ENCODE measurements at regions not wholly inside any gene's neighbourhood (a gene's known extent, or its start where the extent isn't known, plus 50 kb on each side); places are given as distances from the start of the nearest gene placed in this dataset.

DNA sequence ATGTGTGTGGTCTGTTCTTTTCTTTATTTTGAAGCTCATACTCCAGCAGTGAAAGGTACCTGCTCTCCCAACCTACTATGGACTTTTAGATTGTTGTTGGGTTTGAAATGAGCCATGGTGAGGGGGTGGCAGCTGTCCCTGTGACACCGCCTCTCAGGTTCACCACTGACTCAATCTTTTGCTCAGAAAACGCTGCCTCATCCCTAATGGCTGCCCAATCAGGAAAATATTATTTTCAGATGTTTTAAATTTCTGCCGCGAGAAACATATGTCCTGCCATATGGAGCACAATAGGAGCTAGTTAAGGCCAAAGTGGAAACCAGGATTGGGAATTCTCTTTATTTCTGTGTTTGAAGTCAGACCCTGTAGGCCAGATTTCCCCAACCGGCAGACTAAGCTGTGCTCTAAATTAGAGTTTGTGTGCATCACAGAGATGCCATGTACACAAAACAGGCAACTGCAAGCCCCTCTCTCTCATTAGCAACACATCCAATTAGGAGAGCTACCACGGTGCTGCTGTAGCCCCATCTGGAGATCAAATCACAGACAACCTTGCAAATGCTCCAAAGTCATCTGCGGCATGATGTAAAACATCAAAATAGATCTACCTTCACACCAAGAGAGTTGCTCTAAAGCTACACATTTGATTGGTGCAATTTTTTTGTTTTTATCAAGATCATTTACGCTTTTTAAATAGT lies 144.1 kb upstream of the BACH2 start:
- TF ChIP-seq ZNF565 (CRISPR knock-in tag; conservative IDR thresholded peaks at IDR 0.05; ENCODE audit: low read depth): no peak
- TF ChIP-seq TCF4 (CRISPR knock-in tag; IDR thresholded peaks at IDR 0.05; ENCODE audit: borderline replicate concordance): peak; percentile 53; the same call in 1 of the 2 replicates
- no peak; the same call in 2 of the 3 replicates for ATAC-seq

DNA sequence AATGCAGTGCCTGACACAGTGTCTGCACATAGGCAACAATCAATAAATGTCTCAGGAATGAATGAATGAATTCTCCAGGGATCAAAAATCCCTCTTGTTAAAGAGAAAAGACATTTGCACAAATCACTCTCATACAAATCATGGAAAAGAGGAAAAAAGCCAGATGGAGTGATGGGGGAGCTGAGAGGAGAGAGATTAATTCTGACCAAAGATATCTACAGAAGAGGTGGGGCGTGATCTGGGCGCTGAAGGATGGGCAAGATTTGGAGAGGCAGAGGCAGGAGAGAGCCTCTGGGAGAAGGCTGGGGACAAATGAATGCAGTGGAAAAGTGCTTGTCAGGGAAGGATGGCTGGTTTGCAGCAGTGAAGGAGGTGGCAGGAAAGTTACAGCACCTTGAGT lies 142.9 kb upstream of the BACH2 start:
- TF ChIP-seq TCF4 (CRISPR knock-in tag; IDR thresholded peaks at IDR 0.05; ENCODE audit: borderline replicate concordance) (no peak), ZNF565 (CRISPR knock-in tag; conservative IDR thresholded peaks at IDR 0.05; ENCODE audit: low read depth) (no peak), ARNTL (CRISPR knock-in tag; IDR thresholded peaks at IDR 0.05; ENCODE audit: borderline replicate concordance, low read depth) (no peak), ZFP30 (CRISPR knock-in tag; IDR thresholded peaks at IDR 0.05) (no peak), BACH2 (CRISPR knock-in tag; IDR thresholded peaks at IDR 0.05; ENCODE audit: borderline replicate concordance) (no peak), ZFP3 (CRISPR knock-in tag; IDR thresholded peaks at IDR 0.05) (no peak), ZC3H10 (CRISPR knock-in tag; IDR thresholded peaks at IDR 0.05) (no peak), PPARA (CRISPR knock-in tag; IDR thresholded peaks at IDR 0.05; ENCODE audit: borderline replicate concordance) (no peak), SNAI2 (CRISPR knock-in tag; IDR thresholded peaks at IDR 0.05) (no peak), ZNF70 (CRISPR knock-in tag; IDR thresholded peaks at IDR 0.05) (no peak), GLIS3 (CRISPR knock-in tag; IDR thresholded peaks at IDR 0.05) (no peak), CSDC2 (CRISPR knock-in tag; IDR thresholded peaks at IDR 0.05) (no peak)
- TF ChIP-seq, protein P1, sequence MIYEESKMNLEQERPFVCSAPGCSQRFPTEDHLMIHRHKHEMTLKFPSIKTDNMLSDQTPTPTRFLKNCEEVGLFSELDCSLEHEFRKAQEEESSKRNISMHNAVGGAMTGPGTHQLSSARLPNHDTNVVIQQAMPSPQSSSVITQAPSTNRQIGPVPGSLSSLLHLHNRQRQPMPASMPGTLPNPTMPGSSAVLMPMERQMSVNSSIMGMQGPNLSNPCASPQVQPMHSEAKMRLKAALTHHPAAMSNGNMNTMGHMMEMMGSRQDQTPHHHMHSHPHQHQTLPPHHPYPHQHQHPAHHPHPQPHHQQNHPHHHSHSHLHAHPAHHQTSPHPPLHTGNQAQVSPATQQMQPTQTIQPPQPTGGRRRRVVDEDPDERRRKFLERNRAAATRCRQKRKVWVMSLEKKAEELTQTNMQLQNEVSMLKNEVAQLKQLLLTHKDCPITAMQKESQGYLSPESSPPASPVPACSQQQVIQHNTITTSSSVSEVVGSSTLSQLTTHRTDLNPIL (CRISPR knock-in tag; IDR thresholded peaks at IDR 0.05; ENCODE audit: low read depth): no peak
- TF ChIP-seq, protein P2, sequence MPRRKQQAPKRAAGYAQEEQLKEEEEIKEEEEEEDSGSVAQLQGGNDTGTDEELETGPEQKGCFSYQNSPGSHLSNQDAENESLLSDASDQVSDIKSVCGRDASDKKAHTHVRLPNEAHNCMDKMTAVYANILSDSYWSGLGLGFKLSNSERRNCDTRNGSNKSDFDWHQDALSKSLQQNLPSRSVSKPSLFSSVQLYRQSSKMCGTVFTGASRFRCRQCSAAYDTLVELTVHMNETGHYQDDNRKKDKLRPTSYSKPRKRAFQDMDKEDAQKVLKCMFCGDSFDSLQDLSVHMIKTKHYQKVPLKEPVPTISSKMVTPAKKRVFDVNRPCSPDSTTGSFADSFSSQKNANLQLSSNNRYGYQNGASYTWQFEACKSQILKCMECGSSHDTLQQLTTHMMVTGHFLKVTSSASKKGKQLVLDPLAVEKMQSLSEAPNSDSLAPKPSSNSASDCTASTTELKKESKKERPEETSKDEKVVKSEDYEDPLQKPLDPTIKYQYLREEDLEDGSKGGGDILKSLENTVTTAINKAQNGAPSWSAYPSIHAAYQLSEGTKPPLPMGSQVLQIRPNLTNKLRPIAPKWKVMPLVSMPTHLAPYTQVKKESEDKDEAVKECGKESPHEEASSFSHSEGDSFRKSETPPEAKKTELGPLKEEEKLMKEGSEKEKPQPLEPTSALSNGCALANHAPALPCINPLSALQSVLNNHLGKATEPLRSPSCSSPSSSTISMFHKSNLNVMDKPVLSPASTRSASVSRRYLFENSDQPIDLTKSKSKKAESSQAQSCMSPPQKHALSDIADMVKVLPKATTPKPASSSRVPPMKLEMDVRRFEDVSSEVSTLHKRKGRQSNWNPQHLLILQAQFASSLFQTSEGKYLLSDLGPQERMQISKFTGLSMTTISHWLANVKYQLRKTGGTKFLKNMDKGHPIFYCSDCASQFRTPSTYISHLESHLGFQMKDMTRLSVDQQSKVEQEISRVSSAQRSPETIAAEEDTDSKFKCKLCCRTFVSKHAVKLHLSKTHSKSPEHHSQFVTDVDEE (CRISPR knock-in tag; IDR thresholded peaks at IDR 0.05): no peak
- TF ChIP-seq, protein P3, sequence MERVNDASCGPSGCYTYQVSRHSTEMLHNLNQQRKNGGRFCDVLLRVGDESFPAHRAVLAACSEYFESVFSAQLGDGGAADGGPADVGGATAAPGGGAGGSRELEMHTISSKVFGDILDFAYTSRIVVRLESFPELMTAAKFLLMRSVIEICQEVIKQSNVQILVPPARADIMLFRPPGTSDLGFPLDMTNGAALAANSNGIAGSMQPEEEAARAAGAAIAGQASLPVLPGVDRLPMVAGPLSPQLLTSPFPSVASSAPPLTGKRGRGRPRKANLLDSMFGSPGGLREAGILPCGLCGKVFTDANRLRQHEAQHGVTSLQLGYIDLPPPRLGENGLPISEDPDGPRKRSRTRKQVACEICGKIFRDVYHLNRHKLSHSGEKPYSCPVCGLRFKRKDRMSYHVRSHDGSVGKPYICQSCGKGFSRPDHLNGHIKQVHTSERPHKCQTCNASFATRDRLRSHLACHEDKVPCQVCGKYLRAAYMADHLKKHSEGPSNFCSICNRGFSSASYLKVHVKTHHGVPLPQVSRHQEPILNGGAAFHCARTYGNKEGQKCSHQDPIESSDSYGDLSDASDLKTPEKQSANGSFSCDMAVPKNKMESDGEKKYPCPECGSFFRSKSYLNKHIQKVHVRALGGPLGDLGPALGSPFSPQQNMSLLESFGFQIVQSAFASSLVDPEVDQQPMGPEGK (CRISPR knock-in tag; IDR thresholded peaks at IDR 0.05; ENCODE audit: borderline replicate concordance): no peak
- TF ChIP-seq, protein P4, sequence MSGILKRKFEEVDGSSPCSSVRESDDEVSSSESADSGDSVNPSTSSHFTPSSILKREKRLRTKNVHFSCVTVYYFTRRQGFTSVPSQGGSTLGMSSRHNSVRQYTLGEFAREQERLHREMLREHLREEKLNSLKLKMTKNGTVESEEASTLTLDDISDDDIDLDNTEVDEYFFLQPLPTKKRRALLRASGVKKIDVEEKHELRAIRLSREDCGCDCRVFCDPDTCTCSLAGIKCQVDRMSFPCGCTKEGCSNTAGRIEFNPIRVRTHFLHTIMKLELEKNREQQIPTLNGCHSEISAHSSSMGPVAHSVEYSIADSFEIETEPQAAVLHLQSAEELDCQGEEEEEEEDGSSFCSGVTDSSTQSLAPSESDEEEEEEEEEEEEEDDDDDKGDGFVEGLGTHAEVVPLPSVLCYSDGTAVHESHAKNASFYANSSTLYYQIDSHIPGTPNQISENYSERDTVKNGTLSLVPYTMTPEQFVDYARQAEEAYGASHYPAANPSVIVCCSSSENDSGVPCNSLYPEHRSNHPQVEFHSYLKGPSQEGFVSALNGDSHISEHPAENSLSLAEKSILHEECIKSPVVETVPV (CRISPR knock-in tag; IDR thresholded peaks at IDR 0.05): no peak
- TF ChIP-seq, protein P5, sequence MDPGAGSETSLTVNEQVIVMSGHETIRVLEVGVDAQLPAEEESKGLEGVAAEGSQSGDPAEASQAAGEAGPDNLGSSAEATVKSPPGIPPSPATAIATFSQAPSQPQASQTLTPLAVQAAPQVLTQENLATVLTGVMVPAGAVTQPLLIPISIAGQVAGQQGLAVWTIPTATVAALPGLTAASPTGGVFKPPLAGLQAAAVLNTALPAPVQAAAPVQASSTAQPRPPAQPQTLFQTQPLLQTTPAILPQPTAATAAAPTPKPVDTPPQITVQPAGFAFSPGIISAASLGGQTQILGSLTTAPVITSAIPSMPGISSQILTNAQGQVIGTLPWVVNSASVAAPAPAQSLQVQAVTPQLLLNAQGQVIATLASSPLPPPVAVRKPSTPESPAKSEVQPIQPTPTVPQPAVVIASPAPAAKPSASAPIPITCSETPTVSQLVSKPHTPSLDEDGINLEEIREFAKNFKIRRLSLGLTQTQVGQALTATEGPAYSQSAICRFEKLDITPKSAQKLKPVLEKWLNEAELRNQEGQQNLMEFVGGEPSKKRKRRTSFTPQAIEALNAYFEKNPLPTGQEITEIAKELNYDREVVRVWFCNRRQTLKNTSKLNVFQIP (CRISPR knock-in tag; IDR thresholded peaks at IDR 0.05; ENCODE audit: borderline replicate concordance, low read depth): no peak
- no peak for ATAC-seq

DNA sequence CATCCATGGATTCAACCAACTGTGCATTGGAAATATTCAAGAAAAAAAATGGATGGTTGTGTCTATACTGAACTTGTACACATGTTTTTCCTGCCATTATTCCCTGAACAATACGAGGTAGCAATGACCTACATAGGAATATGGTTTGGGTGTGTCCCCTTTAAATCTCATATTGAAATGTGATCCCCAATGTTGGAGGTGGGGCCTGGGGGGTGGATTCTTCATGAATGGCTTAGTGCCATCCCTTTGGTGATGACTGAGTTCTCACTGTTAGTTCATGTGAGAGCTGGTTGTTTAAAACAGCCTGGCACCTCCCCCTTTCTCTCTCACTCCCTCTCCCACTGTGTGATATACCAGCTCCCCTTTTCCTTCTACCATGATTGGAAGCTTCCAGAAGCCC lies 139.8 kb upstream of the BACH2 start:
- no peak for ATAC-seq
- no peak for TF ChIP-seq ZNF565 (CRISPR knock-in tag; conservative IDR thresholded peaks at IDR 0.05; ENCODE audit: low read depth)
- TF ChIP-seq, protein P4 (CRISPR knock-in tag; IDR thresholded peaks at IDR 0.05): no peak
- TF ChIP-seq ZC3H10 (CRISPR knock-in tag; IDR thresholded peaks at IDR 0.05): no peak
- TF ChIP-seq RARB (CRISPR knock-in tag; IDR thresholded peaks at IDR 0.05): no peak
- no peak for TF ChIP-seq GLIS3 (CRISPR knock-in tag; IDR thresholded peaks at IDR 0.05)
- TF ChIP-seq BACH2 (CRISPR knock-in tag; IDR thresholded peaks at IDR 0.05; ENCODE audit: borderline replicate concordance): no peak
- TF ChIP-seq ZFP30 (CRISPR knock-in tag; IDR thresholded peaks at IDR 0.05): no peak
- no peak for TF ChIP-seq CSDC2 (CRISPR knock-in tag; IDR thresholded peaks at IDR 0.05)
- TF ChIP-seq ZNF8 (CRISPR knock-in tag; IDR thresholded peaks at IDR 0.05): no peak
- TF ChIP-seq OSR1 (CRISPR knock-in tag; IDR thresholded peaks at IDR 0.05): no peak
- no peak for TF ChIP-seq ZFP3 (CRISPR knock-in tag; IDR thresholded peaks at IDR 0.05)
- TF ChIP-seq, protein P2 (CRISPR knock-in tag; IDR thresholded peaks at IDR 0.05): no peak
- no peak for TF ChIP-seq ISL1 (CRISPR knock-in tag; IDR thresholded peaks at IDR 0.05)
- no peak for TF ChIP-seq ZNF70 (CRISPR knock-in tag; IDR thresholded peaks at IDR 0.05)

Measured in SK-N-SH treated with all-trans-retinoic acid at 6 μM for 48 hours (cell line).